Muscle layer of colon (tissue), 2 donors: ENCODE measurements at regions not wholly inside any gene's neighbourhood (a gene's known extent, or its start where the extent isn't known, plus 50 kb on each side); places are given as distances from the start of the nearest gene placed in this dataset.
"Not testable (repeated sequence)": the region's sequence is repeated elsewhere in the genome, so short reads cannot be mapped to it uniquely, and the experiment has no call there.

ENCODE experiments used
- H3K27ac ChIP-seq: one replicate; pipeline ENCODE4 v1.7.0; 2013; ENCODE audit warnings: low read depth, mild to moderate bottlenecking, low read length, moderate library complexity
- H3K27me3 ChIP-seq, 2 donors: one replicate each; pipeline ENCODE4 v1.7.0; 2013; ENCODE audit warnings: low read length in 2 of 2, mild to moderate bottlenecking in 2 of 2; ENCODE audit not compliant: insufficient read depth in 2 of 2, control insufficient read depth in 1 of 2
- H3K36me3 ChIP-seq: one replicate; pipeline ENCODE4 v1.7.0; 2013; ENCODE audit warnings: mild to moderate bottlenecking, low read length; ENCODE audit not compliant: insufficient read depth
- H3K4me1 ChIP-seq: one replicate; pipeline ENCODE4 v1.7.0; 2013; ENCODE audit warnings: mild to moderate bottlenecking, low read length; ENCODE audit not compliant: insufficient read depth
- H3K4me3 ChIP-seq, 2 donors: one replicate each; pipeline ENCODE4 v1.7.0; 2013; ENCODE audit warnings: low read length in 2 of 2, low read depth in 1 of 2, mild to moderate bottlenecking in 1 of 2, moderate library complexity in 1 of 2
- H3K9ac ChIP-seq: one replicate; pipeline ENCODE4 v1.7.0; 2013; ENCODE audit warnings: low read length
- H3K9me3 ChIP-seq: one replicate; pipeline ENCODE4 v1.7.0; 2013; ENCODE audit warnings: mild to moderate bottlenecking, low read length
- donor health status: abdominal sarcoma.
- donor health status: Adenocarcinoma of cecum.

- H3K36me3 ChIP-seq = no peaks in the 10 kb centered on the region
- H3K27ac ChIP-seq = no peak overlapping the region
- H3K4me3 ChIP-seq = no peak overlapping the region
- H3K9me3 ChIP-seq = no peaks in the 10 kb centered on the region
- no peak overlapping the region for H3K9ac ChIP-seq
- H3K4me1 ChIP-seq = no peaks in the 10 kb centered on the region
- no peaks in the 10 kb centered on the region for H3K27me3 ChIP-seq
Measured at GRCh38 chr5:7244208-7244607, 151.7 kb upstream of the ADCY2 start.

- Histone ChIP-seq H3K27ac (no peak overlapping the region), H3K36me3 (no peaks in the 10 kb centered on the region), H3K9ac (no peak overlapping the region), H3K27me3 (no peaks in the 10 kb centered on the region), H3K4me1 (no peaks in the 10 kb centered on the region), H3K4me3 (no peak overlapping the region), H3K9me3 (no peaks in the 10 kb centered on the region)
Measured at GRCh38 chr5:7245121-7245651, 150.8 kb upstream of the ADCY2 start.

- H3K27ac ChIP-seq = no peak overlapping the region
- H3K4me1 ChIP-seq = no peaks in the 10 kb centered on the region
- H3K36me3 ChIP-seq = no peaks in the 10 kb centered on the region
- H3K9ac ChIP-seq = no peak overlapping the region
- H3K4me3 ChIP-seq = no peak overlapping the region
- H3K9me3 ChIP-seq = no peaks in the 10 kb centered on the region
- no peaks in the 10 kb centered on the region for H3K27me3 ChIP-seq
Measured at GRCh38 chr5:7246287-7246686, 149.7 kb upstream of the ADCY2 start.

- no peaks in the 10 kb centered on the region for H3K9me3 ChIP-seq
- no peak overlapping the region for H3K4me3 ChIP-seq
- no peaks in the 10 kb centered on the region for H3K27me3 ChIP-seq
- no peak overlapping the region for H3K27ac ChIP-seq
- no peaks in the 10 kb centered on the region for H3K36me3 ChIP-seq
- H3K4me1 ChIP-seq = no peaks in the 10 kb centered on the region
- no peak overlapping the region for H3K9ac ChIP-seq
Measured at GRCh38 chr5:7250004-7250403, 145.9 kb upstream of the ADCY2 start.

GRCh38 chr5:7250611-7251010 is 145.3 kb upstream of the ADCY2 start:
- Histone ChIP-seq H3K4me1 (no peaks in the 10 kb centered on the region), H3K9ac (no peak overlapping the region), H3K36me3 (no peaks in the 10 kb centered on the region), H3K27ac (no peak overlapping the region), H3K27me3 (no peaks in the 10 kb centered on the region), H3K4me3 (no peak overlapping the region), H3K9me3 (no peaks in the 10 kb centered on the region)

DNA sequence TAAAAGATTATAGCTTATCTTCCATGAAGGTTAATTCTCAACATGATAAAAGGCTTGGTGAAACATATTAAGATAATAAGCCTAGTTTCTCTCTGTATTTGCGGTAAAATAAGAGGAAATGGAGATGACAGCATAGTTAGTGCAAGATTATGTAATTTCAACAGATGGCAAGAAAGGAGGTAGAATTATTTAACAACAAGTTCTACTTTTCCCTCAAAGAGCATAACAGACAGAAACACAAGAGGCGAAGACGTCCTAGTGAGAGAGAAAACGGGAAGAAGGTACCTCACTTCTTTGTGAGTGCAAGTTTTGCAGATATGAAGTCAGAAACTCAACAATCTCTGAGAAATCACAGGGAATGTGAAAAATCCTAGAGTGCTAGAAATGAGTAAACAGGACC is 144.8 kb upstream of the ADCY2 start:
- Histone ChIP-seq H3K4me1 (no peaks in the 10 kb centered on the region), H3K4me3 (no peak overlapping the region), H3K27ac (no peak overlapping the region), H3K9ac (no peak overlapping the region), H3K9me3 (no peaks in the 10 kb centered on the region), H3K27me3 (no peaks in the 10 kb centered on the region), H3K36me3 (no peaks in the 10 kb centered on the region)

DNA sequence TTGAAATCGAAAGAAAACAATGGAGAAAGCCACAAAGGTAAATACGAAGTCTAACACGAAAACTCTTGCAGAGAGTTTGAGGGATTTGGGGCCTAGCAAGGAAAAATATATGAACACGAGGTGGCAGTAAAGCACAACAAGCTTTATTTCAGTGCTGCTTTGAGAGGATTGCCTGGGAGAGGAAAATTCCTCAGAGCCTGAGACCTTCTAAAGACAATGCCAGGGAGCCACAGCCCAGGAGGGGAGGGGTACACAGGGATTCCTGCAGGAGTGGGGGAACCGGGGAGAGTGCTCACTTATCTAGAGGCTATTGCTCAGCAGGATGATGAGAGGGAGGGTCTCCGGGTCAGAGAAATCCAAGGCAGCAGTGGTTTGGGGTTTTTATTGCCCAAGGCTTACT is 134.9 kb upstream of the ADCY2 start:
- Histone ChIP-seq H3K27ac (no peak overlapping the region), H3K36me3 (no peaks in the 10 kb centered on the region), H3K9me3 (no peaks in the 10 kb centered on the region), H3K4me3 (no peak overlapping the region), H3K4me1 (no peaks in the 10 kb centered on the region), H3K9ac (no peak overlapping the region), H3K27me3 (no peaks in the 10 kb centered on the region)

DNA sequence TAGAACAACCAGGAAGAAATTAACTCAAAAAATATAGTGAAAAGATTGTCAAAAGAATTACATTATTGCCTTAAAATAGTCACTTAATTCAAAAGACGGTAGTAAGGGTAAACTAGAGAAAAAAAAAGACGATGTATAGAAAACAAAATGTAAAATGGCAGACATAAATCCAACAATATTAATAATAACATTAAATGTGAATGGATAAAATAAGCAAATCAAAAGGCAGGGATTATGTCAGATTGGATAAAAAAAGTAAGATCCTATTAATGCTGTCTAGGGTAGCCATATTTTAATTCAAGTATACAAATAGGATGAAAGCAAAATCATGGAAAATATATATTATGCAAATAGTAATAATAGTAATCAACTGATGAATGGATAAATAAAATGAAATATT is 134.0 kb upstream of the ADCY2 start:
- H3K36me3 ChIP-seq = no peaks in the 10 kb centered on the region
- H3K4me3 ChIP-seq = no peak overlapping the region
- H3K9ac ChIP-seq = no peak overlapping the region
- H3K27me3 ChIP-seq = no peaks in the 10 kb centered on the region
- no peak overlapping the region for H3K27ac ChIP-seq
- H3K9me3 ChIP-seq = no peaks in the 10 kb centered on the region
- H3K4me1 ChIP-seq = no peaks in the 10 kb centered on the region

GRCh38 chr5:7263398-7264015 is 132.4 kb upstream of the ADCY2 start:
- not testable (repeated sequence) for H3K9ac ChIP-seq, H3K36me3 ChIP-seq, H3K4me3 ChIP-seq

DNA sequence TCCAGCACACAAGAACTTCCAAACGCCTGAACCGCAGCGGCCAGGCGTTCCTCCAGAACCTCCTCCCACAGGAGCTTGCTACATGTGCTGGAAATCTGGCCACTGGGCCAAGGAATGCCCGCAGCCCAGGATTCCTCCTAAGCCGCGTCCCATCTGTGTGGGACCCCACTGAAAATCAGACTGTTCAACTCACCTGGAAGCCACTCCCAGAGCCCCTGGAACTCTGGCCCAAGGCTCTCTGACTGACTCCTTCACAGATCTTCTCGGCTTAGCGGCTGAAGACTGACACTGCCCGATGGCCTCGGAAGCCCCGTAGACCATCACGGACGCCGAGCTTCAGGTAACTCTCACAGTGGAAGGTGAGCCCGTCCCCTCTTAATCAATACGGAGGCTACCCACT is 130.2 kb upstream of the ADCY2 start:
- H3K9me3 ChIP-seq, H3K27ac ChIP-seq, H3K4me3 ChIP-seq, H3K9ac ChIP-seq, H3K27me3 ChIP-seq, H3K4me1 ChIP-seq, H3K36me3 ChIP-seq: not testable (repeated sequence)

More at GRCh38 chr5:7263398-7264015, 132.4 kb upstream of the ADCY2 start:
- H3K27ac ChIP-seq, H3K4me1 ChIP-seq, H3K9me3 ChIP-seq, H3K27me3 ChIP-seq: not testable (repeated sequence)

GRCh38 chr5:7268722-7269121 is 127.2 kb upstream of the ADCY2 start:
- H3K4me1 ChIP-seq, H3K27me3 ChIP-seq, H3K27ac ChIP-seq, H3K9me3 ChIP-seq, H3K4me3 ChIP-seq, H3K9ac ChIP-seq, H3K36me3 ChIP-seq: not testable (repeated sequence)

DNA sequence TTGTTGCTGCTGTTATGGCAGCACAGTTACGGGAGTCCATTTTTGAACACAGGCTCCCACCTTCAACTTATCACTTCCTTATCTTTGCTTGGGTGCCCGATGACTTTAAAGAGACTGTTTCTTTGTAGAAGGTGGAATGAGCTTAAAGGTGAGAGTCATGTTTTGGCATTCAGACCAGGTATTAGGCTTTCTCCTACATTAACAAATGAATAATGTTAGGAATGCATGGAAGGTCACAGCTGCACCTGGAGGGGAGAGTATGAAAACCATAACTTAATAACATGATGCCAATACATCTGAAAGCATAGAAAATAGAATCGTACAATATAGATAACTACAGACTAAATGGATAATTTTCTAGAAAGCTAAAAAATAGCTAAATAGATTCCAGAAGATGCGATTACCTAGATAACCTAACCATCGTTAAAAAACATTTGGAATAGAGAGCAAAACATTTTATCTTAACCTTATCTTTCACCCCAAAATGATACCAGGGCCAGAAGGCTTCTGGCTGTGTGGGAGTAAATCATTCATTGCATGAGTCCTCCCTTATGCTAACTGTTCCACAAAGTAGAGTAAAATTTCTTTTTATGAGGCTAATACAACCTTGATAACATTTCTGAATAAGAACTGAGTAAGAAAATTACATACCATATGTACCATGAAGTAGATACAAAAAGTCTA is 126.2 kb upstream of the ADCY2 start:
- H3K4me1 ChIP-seq = no peaks in the 10 kb centered on the region
- no peaks in the 10 kb centered on the region for H3K36me3 ChIP-seq
- no peak overlapping the region for H3K4me3 ChIP-seq
- H3K27ac ChIP-seq = no peak overlapping the region
- H3K9ac ChIP-seq = no peak overlapping the region
- no peaks in the 10 kb centered on the region for H3K9me3 ChIP-seq
- H3K27me3 ChIP-seq = no peaks in the 10 kb centered on the region
